ENCODE measurements at regions not wholly inside any gene's neighbourhood (a gene's known extent, or its start where the extent isn't known, plus 50 kb on each side); places are given as distances from the start of the nearest gene placed in this dataset.
"Not testable (repeated sequence)": the region's sequence is repeated elsewhere in the genome, so short reads cannot be mapped to it uniquely, and the experiment has no call there.

- Histone ChIP-seq H3K36me3 (ENCODE audit: control insufficient read depth in 4 of 4, insufficient read depth in 4 of 4, low read length in 4 of 4) (no peaks in the 10 kb centered on the region), H3K9ac (ENCODE audit: insufficient read depth in 1 of 2, low read length in 2 of 2) (no peak overlapping the region), H3K4me3 (no peak overlapping the region), H3K4me1 (ENCODE audit: control insufficient read depth in 5 of 5, insufficient read depth in 5 of 5, low read length in 5 of 5) (no peaks in the 10 kb centered on the region), H3K27ac (ENCODE audit: low read depth in 1 of 2, low read length in 1 of 2) (no peak overlapping the region), H3K27me3 (ENCODE audit: control insufficient read depth in 3 of 3, insufficient read depth in 3 of 3, low read length in 2 of 3) (no peaks in the 10 kb centered on the region), H3K9me3 (ENCODE audit: control insufficient read depth in 4 of 4, insufficient read depth in 3 of 4, low read length in 3 of 4) (peaks cover 0 to 4% (median 2%) of the 10 kb centered on the region in 4 donors)
- no peak for TF ChIP-seq CTCF (IDR thresholded peaks at IDR 0.05; ENCODE audit: control extremely low read depth, extremely low read depth)
- DNase-seq: no peak
- no peak for ATAC-seq (ENCODE audit: insufficient read depth, low FRiP score)
Measured at GRCh38 chr16:35602116-35602515, 2142.7 kb downstream of the TP53TG3F start.

GRCh38 chr16:35603371-35603770 is 2144.0 kb downstream of the TP53TG3F start:
- H3K9me3 ChIP-seq (ENCODE audit: control insufficient read depth in 4 of 4, insufficient read depth in 3 of 4, low read length in 3 of 4); H3K27me3 ChIP-seq (ENCODE audit: control insufficient read depth in 3 of 3, insufficient read depth in 3 of 3, low read length in 2 of 3); H3K4me1 ChIP-seq (ENCODE audit: control insufficient read depth in 5 of 5, insufficient read depth in 5 of 5, low read length in 5 of 5); DNase-seq; ATAC-seq (ENCODE audit: insufficient read depth, low FRiP score); H3K9ac ChIP-seq (ENCODE audit: insufficient read depth in 1 of 2, low read length in 2 of 2); H3K27ac ChIP-seq (ENCODE audit: low read depth in 1 of 2, low read length in 1 of 2); H3K4me3 ChIP-seq; H3K36me3 ChIP-seq (ENCODE audit: control insufficient read depth in 4 of 4, insufficient read depth in 4 of 4, low read length in 4 of 4): not testable (repeated sequence)
- 83 to 90% methylated on average over 5 of the region's 5 CpGs for WGBS, 2 donors

- TF ChIP-seq CTCF (IDR thresholded peaks at IDR 0.05; ENCODE audit: control extremely low read depth, extremely low read depth): no peak
- Histone ChIP-seq H3K4me3 (no peak overlapping the region), H3K27ac (ENCODE audit: low read depth in 1 of 2, low read length in 1 of 2) (no peak overlapping the region), H3K9me3 (ENCODE audit: control insufficient read depth in 4 of 4, insufficient read depth in 3 of 4, low read length in 3 of 4) (peaks cover 0 to 4% (median under 1%) of the 10 kb centered on the region in 4 donors), H3K27me3 (ENCODE audit: control insufficient read depth in 3 of 3, insufficient read depth in 3 of 3, low read length in 2 of 3) (no peaks in the 10 kb centered on the region), H3K36me3 (ENCODE audit: control insufficient read depth in 4 of 4, insufficient read depth in 4 of 4, low read length in 4 of 4) (no peaks in the 10 kb centered on the region), H3K4me1 (ENCODE audit: control insufficient read depth in 5 of 5, insufficient read depth in 5 of 5, low read length in 5 of 5) (no peaks in the 10 kb centered on the region), H3K9ac (ENCODE audit: insufficient read depth in 1 of 2, low read length in 2 of 2) (no peak overlapping the region)
- ATAC-seq (ENCODE audit: insufficient read depth, low FRiP score) (no peak), DNase-seq (no peak)
- 54 to 79% methylated on average over 1 of the region's 1 CpG for WGBS, 2 donors
Measured at GRCh38 chr16:35605921-35606320, 2146.5 kb downstream of the TP53TG3F start.

DNA sequence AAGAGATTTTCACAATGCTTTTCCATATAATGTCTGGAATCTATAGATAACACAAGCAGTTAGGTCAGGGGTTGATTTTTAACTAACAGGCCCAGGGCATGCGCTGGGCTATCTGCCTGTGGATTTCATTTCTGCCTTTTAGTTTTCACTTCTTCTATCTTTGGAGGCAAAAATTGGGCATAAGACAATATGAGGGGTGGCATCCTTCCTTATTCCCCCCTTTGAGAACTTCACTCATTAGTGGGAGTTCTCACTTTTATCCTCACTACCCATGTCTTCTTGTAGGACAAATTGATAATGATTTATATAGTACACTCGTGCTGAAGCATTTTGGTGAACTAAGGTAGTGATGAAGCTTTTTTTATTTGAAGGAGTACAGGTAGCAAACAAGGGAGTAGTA is 2155.5 kb downstream of the TP53TG3F start:
- not testable (repeated sequence) for ATAC-seq (ENCODE audit: insufficient read depth, low FRiP score); H3K9ac ChIP-seq (ENCODE audit: insufficient read depth in 1 of 2, low read length in 2 of 2); H3K27me3 ChIP-seq (ENCODE audit: control insufficient read depth in 3 of 3, insufficient read depth in 3 of 3, low read length in 2 of 3); H3K36me3 ChIP-seq (ENCODE audit: control insufficient read depth in 4 of 4, insufficient read depth in 4 of 4, low read length in 4 of 4); H3K4me3 ChIP-seq; H3K27ac ChIP-seq (ENCODE audit: low read depth in 1 of 2, low read length in 1 of 2); H3K4me1 ChIP-seq (ENCODE audit: control insufficient read depth in 5 of 5, insufficient read depth in 5 of 5, low read length in 5 of 5)
- WGBS, 2 donors: 48 to 53% methylated on average over 2 of the region's 2 CpGs
- peaks cover 0 to 13% (median 10%) of the 10 kb centered on the region in 4 donors for H3K9me3 ChIP-seq (ENCODE audit: control insufficient read depth in 4 of 4, insufficient read depth in 3 of 4, low read length in 3 of 4)
- peak in 1 of 3 donors; percentile 1 for DNase-seq

- H3K27me3 ChIP-seq (ENCODE audit: control insufficient read depth in 3 of 3, insufficient read depth in 3 of 3, low read length in 2 of 3); H3K4me3 ChIP-seq; H3K27ac ChIP-seq (ENCODE audit: low read depth in 1 of 2, low read length in 1 of 2); H3K9ac ChIP-seq (ENCODE audit: insufficient read depth in 1 of 2, low read length in 2 of 2); DNase-seq; H3K4me1 ChIP-seq (ENCODE audit: control insufficient read depth in 5 of 5, insufficient read depth in 5 of 5, low read length in 5 of 5); H3K36me3 ChIP-seq (ENCODE audit: control insufficient read depth in 4 of 4, insufficient read depth in 4 of 4, low read length in 4 of 4); ATAC-seq (ENCODE audit: insufficient read depth, low FRiP score): not testable (repeated sequence)
- H3K9me3 ChIP-seq (ENCODE audit: control insufficient read depth in 4 of 4, insufficient read depth in 3 of 4, low read length in 3 of 4): peaks cover 0 to 21% (median 12%) of the 10 kb centered on the region in 4 donors
Measured at GRCh38 chr16:35619176-35619575, 2159.8 kb downstream of the TP53TG3F start.
